HepG2 (cell line): ENCODE measurements at regions not wholly inside any gene's neighbourhood (a gene's known extent, or its start where the extent isn't known, plus 50 kb on each side); places are given as distances from the start of the nearest gene placed in this dataset.

Source experiments
- ATAC-seq: fragments of 200-7000 bp; cut with Tn5 transposase; 3 replicates; pipeline ENCODE4 v1.9.1; 2020; ENCODE audit warnings: mild to moderate bottlenecking, moderate library complexity
- BruUV-seq: library from RNA; stranded (reverse); fragments of 400-500 nt; replicated peaks from 2 replicates; lab custom pipeline; 2021; lab: Mats Ljungman, UMichigan
- CTCF ChIA-PET: fragments of 300-600 bp; formaldehyde crosslinking; extraction: SDS; loops from one replicate; lab custom pipeline; 2021; ENCODE audit warnings: low total read pairs, inconsistent platforms, low intra/inter-chr PET ratio; lab: Yijun Ruan, JAX
- POLR2A ChIA-PET: fragments of 350-600 bp; sonication (Branson Sonifier 250); formaldehyde crosslinking; loops from one replicate; lab custom pipeline; 2020; ENCODE audit warnings: antibody characterized with exemption, inconsistent platforms; lab: Yijun Ruan, JAX
- DNase-seq: peaks from one replicate; pipeline ENCODE4 v3.0.0-alpha.2; 2015; ENCODE audit warnings: low spot score
- FAIRE-seq: peaks from 3 replicates; lab custom pipeline; 2011; peaks lifted over from hg19 to GRCh38; lab: Jason Lieb, UNC
- H2AFZ ChIP-seq: one replicate; pipeline ENCODE4 v1.6.1; 2011; ENCODE audit warnings: low read length, inconsistent platforms
- H3K27ac ChIP-seq: fragments of 300-600 bp; 3 replicates; pipeline ENCODE4 v1.8.0; 2011; ENCODE audit warnings: mixed run types, mild to moderate bottlenecking, mixed read lengths, low read length, inconsistent platforms; ENCODE audit not compliant: insufficient read depth; ENCODE audit errors: extremely low read length
- H3K27me3 ChIP-seq, 2 experiments: fragments of 200-600 bp in 1 of 2; 2 replicates in 1 of 2; 3 replicates in 1 of 2; pipeline versions ENCODE4 v1.6.0 to v1.8.0; 2011; ENCODE audit warnings: low read length in 2 of 2, mild to moderate bottlenecking in 2 of 2, moderate library complexity in 2 of 2, inconsistent platforms in 1 of 2; ENCODE audit not compliant: insufficient read depth in 2 of 2, control insufficient read depth in 1 of 2
- H3K36me3 ChIP-seq, 2 experiments: fragments of 200-600 bp in 1 of 2; replicated peaks in 1 of 2; 2 replicates in 1 of 2; 3 replicates in 1 of 2; pipeline versions ENCODE4 v1.5.1 to v1.8.0; 2011; ENCODE audit warnings: low read length in 2 of 2, inconsistent platforms in 1 of 2; ENCODE audit not compliant: insufficient read depth in 2 of 2, control insufficient read depth in 1 of 2
- H3K4me1 ChIP-seq: 2 replicates; pipeline ENCODE4 v1.5.1; 2012; ENCODE audit warnings: low read length, inconsistent platforms; ENCODE audit not compliant: insufficient read depth
- H3K4me2 ChIP-seq: 2 replicates; pipeline ENCODE4 v1.6.0; 2011; ENCODE audit warnings: low read depth, low read length, inconsistent platforms
- H3K4me3 ChIP-seq, 3 experiments: fragments of 200-600 bp in 1 of 3; sonication (generic), shearing (Covaris generic) in 1 of 3; replicated peaks in 1 of 3; 2 replicates each; pipeline ENCODE4 v1.5.1; 2011 to 2016; ENCODE audit warnings: low read length in 3 of 3, inconsistent platforms in 2 of 3, low read depth in 2 of 3, mild to moderate bottlenecking in 2 of 3, control low read depth in 1 of 3, mixed read lengths in 1 of 3; ENCODE audit not compliant: insufficient read depth in 1 of 3
- H3K79me2 ChIP-seq: one replicate; pipeline ENCODE4 v1.6.1; 2011; ENCODE audit warnings: low read length, inconsistent platforms; ENCODE audit not compliant: insufficient read depth
- H3K9ac ChIP-seq: 2 replicates; pipeline ENCODE4 v1.6.0; 2011; ENCODE audit warnings: mild to moderate bottlenecking, low read depth, low read length, inconsistent platforms; ENCODE audit not compliant: insufficient read depth
- H3K9me3 ChIP-seq: 2 replicates; pipeline ENCODE4 v1.5.1; 2012; ENCODE audit warnings: mild to moderate bottlenecking, low read length
- H4K20me1 ChIP-seq: 2 replicates; pipeline ENCODE4 v1.6.0; 2011; ENCODE audit warnings: inconsistent platforms, mild to moderate bottlenecking, low read length, moderate library complexity; ENCODE audit not compliant: insufficient read depth
- AGO2 ChIP-seq: fragments of 200-400 bp; formaldehyde crosslinking; optimal IDR thresholded peaks from 2 replicates; pipeline ENCODE3; 2017; ENCODE audit warnings: mild to moderate bottlenecking, low read depth, low read length, moderate library complexity
- KLF12 ChIP-seq: sonication (generic); formaldehyde crosslinking; IDR thresholded peaks from 2 replicates; pipeline ENCODE4 v1.4.0; 2020; ENCODE audit warnings: missing genetic modification reagents, borderline replicate concordance
- KMT2A ChIP-seq: sonication (generic); formaldehyde crosslinking; IDR thresholded peaks from 2 replicates; pipeline ENCODE4 v1.4.0; 2020; ENCODE audit warnings: missing genetic modification reagents
- NCOR1 ChIP-seq: fragments of 200-600 bp; sonication (generic); IDR thresholded peaks from 2 replicates; pipeline ENCODE4 v1.7.0; 2017; ENCODE audit warnings: antibody characterized with exemption, low read length, borderline replicate concordance
- ZNF337 ChIP-seq: sonication (generic); formaldehyde crosslinking; IDR thresholded peaks from 2 replicates; pipeline ENCODE4 v1.5.1; 2020; ENCODE audit warnings: missing genetic modification reagents, low read depth, mild to moderate bottlenecking, borderline replicate concordance
- ZNF432 ChIP-seq: sonication (generic); formaldehyde crosslinking; IDR thresholded peaks from 2 replicates; pipeline ENCODE4 v1.5.0; 2020; ENCODE audit warnings: missing genetic modification reagents, mild to moderate bottlenecking, borderline replicate concordance
- ZNF496 ChIP-seq: sonication (generic); formaldehyde crosslinking; IDR thresholded peaks from 2 replicates; pipeline ENCODE4 v1.8.1; 2023; ENCODE audit warnings: mild to moderate bottlenecking, moderate library complexity, missing genetic modification reagents; ENCODE audit not compliant: insufficient replicate concordance
- ZNF777 ChIP-seq: sonication (generic); formaldehyde crosslinking; IDR thresholded peaks from 2 replicates; pipeline ENCODE4 v1.4.0; 2020; ENCODE audit warnings: missing genetic modification reagents
- ZNF879 ChIP-seq: sonication (generic); formaldehyde crosslinking; IDR thresholded peaks from 2 replicates; pipeline ENCODE4 v1.8.1; 2023; ENCODE audit warnings: missing genetic modification reagents
- ZZZ3 ChIP-seq: sonication (generic); formaldehyde crosslinking; IDR thresholded peaks from 2 replicates; pipeline ENCODE4 v1.4.0; 2020; ENCODE audit warnings: missing genetic modification reagents, mild to moderate bottlenecking, borderline replicate concordance
- WGBS: methylation state at CpG from one replicate; pipeline ENCODE4 v1.1.6; 2017; ENCODE audit warnings: low lambda C conversion rate; 5-methylcytosine and 5-hydroxymethylcytosine counted together
- in situ Hi-C: cut with HindIII; loops from 2 replicates; pipeline ENCODE4 v1.10.0; 2017; ENCODE audit warnings: low pct_unique_long_range_greater_than_20kb; ENCODE audit not compliant: extremely low pct_ligation_motif_present
- intact Hi-C: fragments of 100-400 bp; cut with micrococcal nuclease; formaldehyde crosslinking; loops from one replicate; pipeline ENCODE4 v1.10.0; 2022; ENCODE audit not compliant: unreplicated experiment
- TF ChIP-seq, protein P1 (sequence below): sonication (generic); formaldehyde crosslinking; IDR thresholded peaks from 2 replicates; pipeline ENCODE4 v1.4.0; 2020; ENCODE audit warnings: missing genetic modification reagents
- TF ChIP-seq, protein P2 (sequence below): sonication (generic); formaldehyde crosslinking; IDR thresholded peaks from 2 replicates; pipeline ENCODE4 v1.8.1; 2022; ENCODE audit warnings: mild to moderate bottlenecking, missing genetic modification reagents
- TF ChIP-seq, protein P3 (sequence below): sonication (generic); formaldehyde crosslinking; IDR thresholded peaks from 2 replicates; pipeline ENCODE4 v1.8.0; 2022; ENCODE audit warnings: low read depth, missing genetic modification reagents
- TF ChIP-seq, protein P4 (sequence below): sonication (generic); formaldehyde crosslinking; IDR thresholded peaks from 2 replicates; pipeline ENCODE4 v1.9.0; 2021; ENCODE audit warnings: missing genetic modification reagents, borderline replicate concordance

DNA sequence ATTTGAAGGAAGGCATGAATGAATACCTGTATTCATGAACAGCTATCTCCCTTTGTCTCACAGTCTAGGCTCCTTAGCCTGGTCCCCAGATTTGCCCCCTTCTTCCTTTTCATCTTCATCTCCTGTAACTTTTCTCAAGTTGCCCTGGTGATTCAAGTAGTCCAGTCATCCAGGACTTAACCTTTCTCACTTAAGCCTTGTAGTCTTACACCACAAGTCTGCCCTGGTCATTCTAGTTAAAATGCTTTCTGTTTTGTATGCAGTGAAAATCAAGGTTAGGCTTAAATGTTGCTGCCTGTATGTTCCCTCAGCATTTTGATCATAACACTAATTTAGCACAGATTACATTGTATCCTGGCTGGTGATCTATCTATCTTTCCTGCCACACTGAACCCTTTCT lies 58.5 kb upstream of the SLC7A11 start:
- no peaks in the 10 kb centered on the region for H3K4me1 ChIP-seq
- H3K4me2 ChIP-seq, result no peak overlapping the region
- POLR2A ChIA-PET, result no interaction called here
- TF ChIP-seq, protein P1, sequence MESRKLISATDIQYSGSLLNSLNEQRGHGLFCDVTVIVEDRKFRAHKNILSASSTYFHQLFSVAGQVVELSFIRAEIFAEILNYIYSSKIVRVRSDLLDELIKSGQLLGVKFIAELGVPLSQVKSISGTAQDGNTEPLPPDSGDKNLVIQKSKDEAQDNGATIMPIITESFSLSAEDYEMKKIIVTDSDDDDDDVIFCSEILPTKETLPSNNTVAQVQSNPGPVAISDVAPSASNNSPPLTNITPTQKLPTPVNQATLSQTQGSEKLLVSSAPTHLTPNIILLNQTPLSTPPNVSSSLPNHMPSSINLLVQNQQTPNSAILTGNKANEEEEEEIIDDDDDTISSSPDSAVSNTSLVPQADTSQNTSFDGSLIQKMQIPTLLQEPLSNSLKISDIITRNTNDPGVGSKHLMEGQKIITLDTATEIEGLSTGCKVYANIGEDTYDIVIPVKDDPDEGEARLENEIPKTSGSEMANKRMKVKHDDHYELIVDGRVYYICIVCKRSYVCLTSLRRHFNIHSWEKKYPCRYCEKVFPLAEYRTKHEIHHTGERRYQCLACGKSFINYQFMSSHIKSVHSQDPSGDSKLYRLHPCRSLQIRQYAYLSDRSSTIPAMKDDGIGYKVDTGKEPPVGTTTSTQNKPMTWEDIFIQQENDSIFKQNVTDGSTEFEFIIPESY (CRISPR knock-in tag), result no peak
- H3K4me3 ChIP-seq, result no peak overlapping the region
- no peaks in the 10 kb centered on the region for H3K27me3 ChIP-seq
- no peaks in the 10 kb centered on the region for H3K36me3 ChIP-seq
- CTCF ChIA-PET, result no interaction called here
- intact Hi-C loops, result no loop called here
- no peak overlapping the region for H3K9ac ChIP-seq
- BruUV-seq, result no TSS peak
- no peaks in the 10 kb centered on the region for H4K20me1 ChIP-seq
- ATAC-seq (no peak), FAIRE-seq (no peak), DNase-seq (no peak)
- no peak overlapping the region for H3K27ac ChIP-seq
- no peaks in the 10 kb centered on the region for H3K9me3 ChIP-seq
- H2AFZ ChIP-seq, result no peak overlapping the region
- in situ Hi-C loops, result no loop called here
- no peaks in the 10 kb centered on the region for H3K79me2 ChIP-seq

DNA sequence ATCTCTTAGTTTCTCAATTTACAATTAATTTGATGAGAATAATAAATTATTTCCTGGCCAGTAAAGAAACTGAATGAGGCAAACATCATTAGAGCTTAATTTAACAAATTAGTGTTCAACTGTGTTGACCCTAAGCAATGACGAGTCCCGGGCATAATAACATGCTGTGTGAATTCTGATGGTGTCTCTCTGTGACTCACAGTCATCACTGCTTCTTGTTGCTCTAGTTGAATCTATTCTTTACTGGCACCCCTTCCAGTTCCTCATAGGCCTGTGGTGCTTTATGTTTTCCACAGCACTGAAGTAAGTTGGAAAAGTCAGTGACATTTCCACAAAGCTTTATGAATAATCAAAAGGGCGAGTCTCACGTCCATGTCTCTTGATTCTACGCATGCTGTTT lies 57.7 kb upstream of the SLC7A11 start:
- Histone ChIP-seq H3K9ac (no peak overlapping the region), H3K4me3 (no peak overlapping the region), H2AFZ (no peak overlapping the region), H4K20me1 (no peaks in the 10 kb centered on the region), H3K27me3 (no peaks in the 10 kb centered on the region), H3K4me2 (no peak overlapping the region), H3K79me2 (no peaks in the 10 kb centered on the region), H3K27ac (no peak overlapping the region), H3K9me3 (no peaks in the 10 kb centered on the region), H3K36me3 (no peaks in the 10 kb centered on the region), H3K4me1 (no peaks in the 10 kb centered on the region)
- ChIA-PET POLR2A (no interaction called here), CTCF (no interaction called here)
- WGBS, result 32% methylated on average over 5 of the region's 5 CpGs
- FAIRE-seq (no peak), DNase-seq (no peak), ATAC-seq (no peak)
- no TSS peak for BruUV-seq
- intact Hi-C loops, result no loop called here
- in situ Hi-C loops, result no loop called here
- TF ChIP-seq, protein P2, sequence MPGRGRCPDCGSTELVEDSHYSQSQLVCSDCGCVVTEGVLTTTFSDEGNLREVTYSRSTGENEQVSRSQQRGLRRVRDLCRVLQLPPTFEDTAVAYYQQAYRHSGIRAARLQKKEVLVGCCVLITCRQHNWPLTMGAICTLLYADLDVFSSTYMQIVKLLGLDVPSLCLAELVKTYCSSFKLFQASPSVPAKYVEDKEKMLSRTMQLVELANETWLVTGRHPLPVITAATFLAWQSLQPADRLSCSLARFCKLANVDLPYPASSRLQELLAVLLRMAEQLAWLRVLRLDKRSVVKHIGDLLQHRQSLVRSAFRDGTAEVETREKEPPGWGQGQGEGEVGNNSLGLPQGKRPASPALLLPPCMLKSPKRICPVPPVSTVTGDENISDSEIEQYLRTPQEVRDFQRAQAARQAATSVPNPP (CRISPR knock-in tag), result no peak
- no peak for TF ChIP-seq KLF12 (CRISPR knock-in tag)
- TF ChIP-seq, protein P3, sequence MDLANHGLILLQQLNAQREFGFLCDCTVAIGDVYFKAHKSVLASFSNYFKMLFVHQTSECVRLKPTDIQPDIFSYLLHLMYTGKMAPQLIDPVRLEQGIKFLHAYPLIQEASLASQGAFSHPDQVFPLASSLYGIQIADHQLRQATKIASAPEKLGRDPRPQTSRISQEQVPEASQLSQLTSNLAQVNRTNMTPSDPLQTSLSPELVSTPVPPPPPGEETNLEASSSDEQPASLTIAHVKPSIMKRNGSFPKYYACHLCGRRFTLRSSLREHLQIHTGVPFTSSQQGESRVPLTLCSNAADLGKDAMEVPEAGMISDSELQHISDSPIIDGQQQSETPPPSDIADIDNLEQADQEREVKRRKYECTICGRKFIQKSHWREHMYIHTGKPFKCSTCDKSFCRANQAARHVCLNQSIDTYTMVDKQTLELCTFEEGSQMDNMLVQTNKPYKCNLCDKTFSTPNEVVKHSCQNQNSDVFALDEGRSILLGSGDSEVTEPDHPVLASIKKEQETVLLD (CRISPR knock-in tag), result no peak
- no peak for TF ChIP-seq ZNF337 (CRISPR knock-in tag)
- no peak for TF ChIP-seq ZNF432 (CRISPR knock-in tag)
- TF ChIP-seq AGO2, result no peak
- no peak for TF ChIP-seq ZNF777 (CRISPR knock-in tag)
- TF ChIP-seq ZNF496 (CRISPR knock-in tag), result no peak
- no peak for TF ChIP-seq NCOR1
- no peak for TF ChIP-seq KMT2A (CRISPR knock-in tag)
- TF ChIP-seq, protein P4, sequence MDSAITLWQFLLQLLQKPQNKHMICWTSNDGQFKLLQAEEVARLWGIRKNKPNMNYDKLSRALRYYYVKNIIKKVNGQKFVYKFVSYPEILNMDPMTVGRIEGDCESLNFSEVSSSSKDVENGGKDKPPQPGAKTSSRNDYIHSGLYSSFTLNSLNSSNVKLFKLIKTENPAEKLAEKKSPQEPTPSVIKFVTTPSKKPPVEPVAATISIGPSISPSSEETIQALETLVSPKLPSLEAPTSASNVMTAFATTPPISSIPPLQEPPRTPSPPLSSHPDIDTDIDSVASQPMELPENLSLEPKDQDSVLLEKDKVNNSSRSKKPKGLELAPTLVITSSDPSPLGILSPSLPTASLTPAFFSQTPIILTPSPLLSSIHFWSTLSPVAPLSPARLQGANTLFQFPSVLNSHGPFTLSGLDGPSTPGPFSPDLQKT (CRISPR knock-in tag), result no peak
- TF ChIP-seq ZNF879 (CRISPR knock-in tag), result no peak
- no peak for TF ChIP-seq ZZZ3 (CRISPR knock-in tag)
